Thymus (tissue), 11 donors: ENCODE measurements at regions not wholly inside any gene's neighbourhood (a gene's known extent, or its start where the extent isn't known, plus 50 kb on each side); places are given as distances from the start of the nearest gene placed in this dataset.

Experiments
- DNase-seq, 9 donors: peaks; one replicate each; pipeline ENCODE4 v3.0.0-alpha.2; 2013; ENCODE audit warnings: low spot score in 9 of 9, low read depth in 6 of 9, missing footprints in 1 of 9
- H3K27ac ChIP-seq, 2 donors: one replicate each; pipeline ENCODE4 v1.5.1; 2013; ENCODE audit warnings: control low read depth in 1 of 2, low read depth in 1 of 2, low read length in 1 of 2, mild to moderate bottlenecking in 1 of 2, moderate library complexity in 1 of 2
- H3K27me3 ChIP-seq, 2 donors: one replicate each; pipeline ENCODE4 v1.5.1; 2013; ENCODE audit warnings: low read length in 1 of 2; ENCODE audit not compliant: control insufficient read depth in 2 of 2, insufficient read depth in 1 of 2
- H3K36me3 ChIP-seq, 2 donors: one replicate each; pipeline ENCODE4 v1.5.1; 2013; ENCODE audit warnings: low read length in 1 of 2, mild to moderate bottlenecking in 1 of 2, moderate library complexity in 1 of 2; ENCODE audit not compliant: control insufficient read depth in 2 of 2, insufficient read depth in 2 of 2
- H3K4me1 ChIP-seq, 2 donors: one replicate each; pipeline ENCODE4 v1.5.1; 2013; ENCODE audit warnings: low read length in 2 of 2; ENCODE audit not compliant: control insufficient read depth in 2 of 2, insufficient read depth in 2 of 2
- H3K4me3 ChIP-seq, 2 donors: one replicate each; pipeline ENCODE4 v1.5.1; 2013; ENCODE audit warnings: low read length in 2 of 2, control low read depth in 1 of 2, mild to moderate bottlenecking in 1 of 2
- H3K9me3 ChIP-seq, 2 donors: one replicate each; pipeline ENCODE4 v1.5.1; 2013; ENCODE audit warnings: low read length in 1 of 2, mild to moderate bottlenecking in 1 of 2; ENCODE audit not compliant: control insufficient read depth in 2 of 2, insufficient read depth in 1 of 2
- WGBS: extraction: QIAGEN DNeasy Blood & Tissue Kit; methylation state at CpG from one replicate; pipeline ENCODE4 v1.1.7; 2013; 5-methylcytosine and 5-hydroxymethylcytosine counted together
- donor health status: healthy.

DNA sequence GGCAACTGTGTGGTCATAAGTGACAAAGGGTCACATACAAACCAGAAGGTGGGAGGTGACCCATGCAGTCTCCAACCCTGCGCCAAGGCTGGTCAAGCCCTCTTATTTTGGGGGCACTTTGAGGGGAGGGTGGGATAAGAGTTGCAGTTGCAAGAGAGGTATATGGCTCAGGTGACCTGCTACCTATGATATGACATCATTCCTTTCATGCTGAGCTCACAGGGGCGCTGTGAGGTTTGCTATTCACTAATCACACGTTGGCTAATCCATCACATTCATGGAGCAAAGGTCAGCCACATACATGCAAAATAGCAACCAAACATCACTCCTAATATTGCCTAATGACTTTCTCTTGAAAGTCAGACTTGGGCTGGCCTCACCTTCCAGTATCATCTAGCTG lies 72.0 kb upstream of the PAXBP1 start:
- Histone ChIP-seq H3K36me3 (no peaks in the 10 kb centered on the region), H3K4me1 (no peaks in the 10 kb centered on the region), H3K27me3 (peaks cover 0 to 3% of the 10 kb centered on the region in 2 donors), H3K9me3 (no peaks in the 10 kb centered on the region), H3K4me3 (no peak overlapping the region), H3K27ac (no peak overlapping the region)
- 91% methylated on average over 3 of the region's 3 CpGs for WGBS
- DNase-seq = no peak

- 85% methylated on average over 1 of the region's 1 CpG for WGBS
- H3K36me3 ChIP-seq = no peaks in the 10 kb centered on the region
- no peaks in the 10 kb centered on the region for H3K9me3 ChIP-seq
- DNase-seq = no peak
- H3K27me3 ChIP-seq = peaks cover 0 to 3% of the 10 kb centered on the region in 2 donors
- no peak overlapping the region for H3K4me3 ChIP-seq
- H3K27ac ChIP-seq = no peak overlapping the region
- no peaks in the 10 kb centered on the region for H3K4me1 ChIP-seq
Measured at GRCh38 chr21:32844076-32844475, 72.5 kb upstream of the PAXBP1 start.

GRCh38 chr21:32844653-32845436 lies 73.3 kb upstream of the PAXBP1 start:
- DNase-seq = no peak
- Histone ChIP-seq H3K4me3 (no peak overlapping the region), H3K4me1 (no peaks in the 10 kb centered on the region), H3K27ac (no peak overlapping the region), H3K27me3 (peaks cover 0 to 3% of the 10 kb centered on the region in 2 donors), H3K9me3 (no peaks in the 10 kb centered on the region), H3K36me3 (no peaks in the 10 kb centered on the region)
- WGBS = 91% methylated on average over 14 of the region's 14 CpGs

DNA sequence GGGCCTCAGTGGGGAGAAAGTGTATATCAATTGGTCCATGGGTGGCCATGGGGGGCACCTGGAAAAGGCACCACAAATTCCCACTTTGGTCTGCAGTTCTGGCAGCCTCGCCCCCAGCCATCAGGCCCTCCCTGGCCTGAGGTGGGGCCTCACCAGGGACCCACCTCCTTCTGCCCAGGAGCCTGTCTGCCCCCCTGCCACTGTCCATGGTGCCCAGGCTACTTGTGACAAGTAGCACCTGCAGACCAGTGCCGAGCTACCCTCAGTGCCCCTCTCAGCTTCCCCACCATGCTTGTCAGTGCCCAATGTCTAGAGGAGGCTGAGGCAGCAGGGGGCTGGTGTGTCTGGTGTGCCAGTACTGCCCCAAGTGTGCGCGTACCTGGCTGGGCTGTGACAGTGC lies 87.1 kb upstream of the PAXBP1 start:
- Histone ChIP-seq H3K9me3 (peaks cover 1 to 25% of the 10 kb centered on the region in 2 donors), H3K4me3 (no peak overlapping the region), H3K27ac (no peak overlapping the region), H3K4me1 (no peaks in the 10 kb centered on the region), H3K27me3 (no peaks in the 10 kb centered on the region), H3K36me3 (no peaks in the 10 kb centered on the region)
- whole genome bisulfite sequencing = 93% methylated on average over 4 of the region's 4 CpGs
- no peak for DNase-seq

DNA sequence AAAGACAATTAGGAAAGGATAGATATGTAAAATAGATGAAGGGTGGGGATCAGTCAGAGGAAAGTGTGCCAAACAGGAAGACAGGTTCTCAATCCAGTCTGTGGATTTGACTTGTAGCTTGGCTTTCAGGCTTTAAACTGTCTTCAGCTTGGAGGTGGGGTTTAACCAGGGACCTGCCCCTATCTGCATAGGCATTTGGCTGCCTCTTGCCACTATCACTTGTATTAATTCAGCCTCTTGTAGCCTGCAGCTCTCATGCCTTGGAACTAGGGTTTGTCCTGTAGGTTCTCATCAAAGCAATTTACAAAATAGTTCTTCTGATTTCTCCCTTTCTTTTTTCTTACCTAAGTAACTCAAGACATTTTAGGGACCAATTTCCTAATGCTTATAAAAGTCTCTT lies 88.8 kb upstream of the PAXBP1 start:
- H3K27me3 ChIP-seq = no peaks in the 10 kb centered on the region
- DNase-seq = no peak

GRCh38 chr21:32861866-32862265 lies 90.3 kb upstream of the PAXBP1 start:
- Histone ChIP-seq H3K4me1 (no peaks in the 10 kb centered on the region), H3K27ac (no peak overlapping the region), H3K36me3 (no peaks in the 10 kb centered on the region), H3K27me3 (no peaks in the 10 kb centered on the region), H3K9me3 (peaks cover 1 to 25% of the 10 kb centered on the region in 2 donors), H3K4me3 (no peak overlapping the region)
- 94% methylated on average over 4 of the region's 4 CpGs for WGBS
- DNase-seq = no peak

More for the DNA sequence above, 88.8 kb upstream of the PAXBP1 start:
- no peak overlapping the region for H3K4me3 ChIP-seq
- H3K4me1 ChIP-seq = no peaks in the 10 kb centered on the region
- no peak overlapping the region for H3K27ac ChIP-seq
- H3K36me3 ChIP-seq = no peaks in the 10 kb centered on the region
- H3K9me3 ChIP-seq = peaks cover 1 to 25% of the 10 kb centered on the region in 2 donors

DNA sequence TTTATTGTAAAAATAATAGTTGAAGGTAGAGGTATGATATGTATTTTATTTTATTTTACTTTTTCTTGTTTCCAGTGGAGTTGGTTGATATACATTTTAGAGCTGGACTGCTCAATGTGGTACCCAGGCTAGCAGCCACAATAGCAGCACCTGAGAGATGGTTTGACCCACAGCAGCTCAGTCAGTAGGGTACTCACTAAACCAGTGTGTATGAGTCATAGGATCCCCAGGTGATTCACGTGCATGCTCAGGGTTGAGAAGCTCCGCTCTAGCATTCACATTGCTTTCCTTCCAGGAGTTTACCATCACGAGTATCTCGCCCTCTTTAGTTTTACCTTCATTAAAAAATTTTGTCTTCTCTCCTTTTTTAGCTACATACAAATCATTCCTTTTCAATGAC lies 96.0 kb upstream of the PAXBP1 start:
- WGBS = 96% methylated on average over 4 of the region's 4 CpGs
- Histone ChIP-seq H3K9me3 (no peaks in the 10 kb centered on the region), H3K4me1 (no peaks in the 10 kb centered on the region), H3K36me3 (no peaks in the 10 kb centered on the region), H3K27me3 (peaks cover 0 to 5% of the 10 kb centered on the region in 2 donors), H3K27ac (no peak overlapping the region), H3K4me3 (no peak overlapping the region)
- DNase-seq = no peak

DNA sequence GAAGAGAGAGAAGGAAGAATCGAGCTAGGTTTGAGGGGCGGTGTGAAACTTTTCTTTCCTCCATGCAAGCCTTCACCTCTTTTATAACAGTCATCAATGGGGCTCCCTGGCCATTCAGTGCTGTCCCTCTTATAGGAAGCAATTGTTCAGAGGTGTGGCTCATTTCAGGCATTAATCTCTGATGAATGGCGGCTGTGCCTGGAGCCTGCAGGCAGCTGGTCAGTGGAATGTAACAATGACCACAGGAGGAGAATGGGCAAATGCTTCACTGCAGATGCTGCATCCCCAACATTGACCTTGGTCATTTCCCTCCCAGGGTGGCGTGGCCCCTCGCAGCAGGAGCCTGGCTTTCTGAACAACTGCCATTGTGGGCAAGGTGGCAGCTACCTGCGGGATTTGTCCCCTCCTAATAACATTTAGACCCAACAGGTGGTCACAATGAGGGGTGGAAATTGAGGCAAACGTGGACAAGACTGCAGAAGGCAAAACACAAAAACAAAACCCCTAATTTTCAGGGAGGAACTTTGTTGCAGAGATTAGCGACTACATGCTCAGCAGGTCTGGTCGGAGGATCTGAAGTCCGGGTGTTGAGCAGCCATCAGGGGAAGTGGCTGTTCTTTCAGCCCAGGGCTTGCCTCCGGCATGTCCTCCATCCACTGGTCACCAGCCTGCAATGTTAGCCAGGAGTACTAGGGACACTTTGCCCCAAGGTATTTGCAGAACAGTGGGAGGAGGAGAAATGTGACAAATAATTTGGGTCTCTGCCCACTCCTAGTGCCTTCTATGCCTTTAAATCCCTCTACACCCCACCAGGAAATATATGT lies 97.3 kb upstream of the PAXBP1 start:
- H3K4me1 ChIP-seq = no peaks in the 10 kb centered on the region
- H3K36me3 ChIP-seq = no peaks in the 10 kb centered on the region
- DNase-seq = no peak
- no peak overlapping the region for H3K27ac ChIP-seq
- H3K4me3 ChIP-seq = no peak overlapping the region
- 89% methylated on average over 11 of the region's 11 CpGs for WGBS
- peaks cover 0 to 5% of the 10 kb centered on the region in 2 donors for H3K27me3 ChIP-seq
- no peaks in the 10 kb centered on the region for H3K9me3 ChIP-seq

GRCh38 chr21:32869459-32869858 lies 97.9 kb upstream of the PAXBP1 start:
- H3K27me3 ChIP-seq = peaks cover 0 to 5% of the 10 kb centered on the region in 2 donors
- 84% methylated on average over 3 of the region's 3 CpGs for WGBS
- no peak overlapping the region for H3K27ac ChIP-seq
- H3K36me3 ChIP-seq = no peaks in the 10 kb centered on the region
- DNase-seq = no peak
- H3K4me1 ChIP-seq = no peaks in the 10 kb centered on the region
- H3K4me3 ChIP-seq = no peak overlapping the region
- H3K9me3 ChIP-seq = no peaks in the 10 kb centered on the region
